ENCODE measurements at regions not wholly inside any gene's neighbourhood (a gene's known extent, or its start where the extent isn't known, plus 50 kb on each side); places are given as distances from the start of the nearest gene placed in this dataset.

DNA sequence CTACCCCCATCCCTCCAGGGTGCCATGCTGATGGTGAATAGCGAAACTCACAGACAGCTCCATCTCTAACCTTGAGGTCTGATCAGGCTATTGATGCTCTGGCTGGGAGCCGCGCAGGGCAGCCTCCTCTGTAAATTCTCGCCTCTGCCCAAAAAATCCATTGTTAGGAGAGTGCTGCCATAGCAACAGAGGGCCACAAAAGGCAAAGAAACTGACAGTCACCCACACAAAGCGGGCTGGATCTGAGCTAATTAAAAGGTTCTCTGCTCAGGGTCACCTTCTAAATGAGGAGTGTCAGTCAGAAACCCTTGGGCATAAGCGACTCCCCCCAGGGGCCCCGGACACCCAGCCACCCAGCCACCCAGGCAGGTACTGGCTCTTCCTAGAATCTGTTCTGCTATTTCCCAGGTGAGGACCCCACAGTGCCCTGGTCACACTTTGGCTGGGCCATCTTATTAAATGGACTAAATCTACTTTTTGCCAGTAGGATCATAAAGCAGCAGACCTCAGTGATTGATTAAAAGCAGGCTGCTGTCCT lies 126.7 kb downstream of the MED10 start:
- Histone ChIP-seq H3K79me2 (ENCODE audit: insufficient read depth, low read length) (no peaks in the 10 kb centered on the region), H2AFZ (ENCODE audit: low read length) (no peak overlapping the region), H3K9me3 (ENCODE audit: low read depth, low read length) (no peaks in the 10 kb centered on the region), H3K27me3 (ENCODE audit: insufficient read depth, low read length) (no peaks in the 10 kb centered on the region), H3K36me3 (ENCODE audit: insufficient read depth, low read length) (no peaks in the 10 kb centered on the region), H3K4me2 (ENCODE audit: insufficient read depth, low read length) (no peak overlapping the region), H3K4me1 (ENCODE audit: insufficient read depth, low read length) (no peaks in the 10 kb centered on the region), H4K20me1 (ENCODE audit: insufficient read depth, low read length) (no peaks in the 10 kb centered on the region), H3K4me3 (ENCODE audit: insufficient read depth, low read length) (no peak overlapping the region), H3K27ac (ENCODE audit: low read depth, low read length) (no peak overlapping the region)
- no peak for DNase-seq (ENCODE audit: insufficient read length, low spot score, missing footprints)
- TF ChIP-seq, protein P1, sequence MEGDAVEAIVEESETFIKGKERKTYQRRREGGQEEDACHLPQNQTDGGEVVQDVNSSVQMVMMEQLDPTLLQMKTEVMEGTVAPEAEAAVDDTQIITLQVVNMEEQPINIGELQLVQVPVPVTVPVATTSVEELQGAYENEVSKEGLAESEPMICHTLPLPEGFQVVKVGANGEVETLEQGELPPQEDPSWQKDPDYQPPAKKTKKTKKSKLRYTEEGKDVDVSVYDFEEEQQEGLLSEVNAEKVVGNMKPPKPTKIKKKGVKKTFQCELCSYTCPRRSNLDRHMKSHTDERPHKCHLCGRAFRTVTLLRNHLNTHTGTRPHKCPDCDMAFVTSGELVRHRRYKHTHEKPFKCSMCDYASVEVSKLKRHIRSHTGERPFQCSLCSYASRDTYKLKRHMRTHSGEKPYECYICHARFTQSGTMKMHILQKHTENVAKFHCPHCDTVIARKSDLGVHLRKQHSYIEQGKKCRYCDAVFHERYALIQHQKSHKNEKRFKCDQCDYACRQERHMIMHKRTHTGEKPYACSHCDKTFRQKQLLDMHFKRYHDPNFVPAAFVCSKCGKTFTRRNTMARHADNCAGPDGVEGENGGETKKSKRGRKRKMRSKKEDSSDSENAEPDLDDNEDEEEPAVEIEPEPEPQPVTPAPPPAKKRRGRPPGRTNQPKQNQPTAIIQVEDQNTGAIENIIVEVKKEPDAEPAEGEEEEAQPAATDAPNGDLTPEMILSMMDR (IDR thresholded peaks at IDR 0.05; ENCODE audit: extremely low read depth, low read depth, low read length), result no peak

GRCh38 chr5:6250121-6250520 lies 128.2 kb downstream of the MED10 start:
- no peaks in the 10 kb centered on the region for H3K79me2 ChIP-seq (ENCODE audit: insufficient read depth, low read length)
- H3K27ac ChIP-seq (ENCODE audit: low read depth, low read length), result no peak overlapping the region
- DNase-seq (ENCODE audit: insufficient read length, low spot score, missing footprints), result no peak

DNA sequence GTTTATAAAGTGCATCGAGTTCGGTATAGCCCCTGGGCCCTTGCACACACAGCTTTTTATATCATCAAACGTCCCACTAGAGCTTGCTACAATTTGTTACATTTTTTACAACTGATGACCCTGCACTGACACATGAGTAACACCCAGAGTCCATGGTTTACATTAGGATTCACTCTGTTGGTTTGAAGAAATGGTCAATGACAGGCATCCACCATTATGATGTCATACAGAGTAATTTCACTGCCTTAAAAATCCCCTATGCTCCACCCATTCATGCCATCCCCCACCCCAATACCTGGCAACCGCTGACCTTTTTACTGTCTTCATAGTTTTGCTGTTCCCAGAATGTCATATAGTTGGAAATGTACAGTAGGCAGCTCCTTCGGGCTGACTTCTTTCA lies 130.2 kb downstream of the MED10 start:
- no peak overlapping the region for H3K4me2 ChIP-seq (ENCODE audit: insufficient read depth, low read length)
- no peaks in the 10 kb centered on the region for H3K36me3 ChIP-seq (ENCODE audit: insufficient read depth, low read length)
- no peaks in the 10 kb centered on the region for H3K79me2 ChIP-seq (ENCODE audit: insufficient read depth, low read length)
- H3K4me1 ChIP-seq (ENCODE audit: insufficient read depth, low read length), result no peaks in the 10 kb centered on the region
- no peaks in the 10 kb centered on the region for H3K27me3 ChIP-seq (ENCODE audit: insufficient read depth, low read length)
- no peak overlapping the region for H3K27ac ChIP-seq (ENCODE audit: low read depth, low read length)
- no peak overlapping the region for H3K4me3 ChIP-seq (ENCODE audit: insufficient read depth, low read length)
- H2AFZ ChIP-seq (ENCODE audit: low read length), result no peak overlapping the region
- H4K20me1 ChIP-seq (ENCODE audit: insufficient read depth, low read length), result no peaks in the 10 kb centered on the region
- TF ChIP-seq, protein P1 (IDR thresholded peaks at IDR 0.05; ENCODE audit: extremely low read depth, low read depth, low read length), result no peak
- H3K9me3 ChIP-seq (ENCODE audit: low read depth, low read length), result no peaks in the 10 kb centered on the region
- no peak for DNase-seq (ENCODE audit: insufficient read length, low spot score, missing footprints)

More at GRCh38 chr5:6250121-6250520, 128.2 kb downstream of the MED10 start:
- Histone ChIP-seq H3K4me3 (ENCODE audit: insufficient read depth, low read length) (no peak overlapping the region), H3K4me2 (ENCODE audit: insufficient read depth, low read length) (no peak overlapping the region), H3K27me3 (ENCODE audit: insufficient read depth, low read length) (no peaks in the 10 kb centered on the region), H3K4me1 (ENCODE audit: insufficient read depth, low read length) (no peaks in the 10 kb centered on the region), H2AFZ (ENCODE audit: low read length) (no peak overlapping the region), H4K20me1 (ENCODE audit: insufficient read depth, low read length) (no peaks in the 10 kb centered on the region), H3K9me3 (ENCODE audit: low read depth, low read length) (no peaks in the 10 kb centered on the region), H3K36me3 (ENCODE audit: insufficient read depth, low read length) (no peaks in the 10 kb centered on the region)
- TF ChIP-seq, protein P1 (IDR thresholded peaks at IDR 0.05; ENCODE audit: extremely low read depth, low read depth, low read length), result no peak

GRCh38 chr5:6246820-6247437 lies 131.4 kb downstream of the MED10 start:
- no peak overlapping the region for H2AFZ ChIP-seq (ENCODE audit: low read length)
- no peaks in the 10 kb centered on the region for H4K20me1 ChIP-seq (ENCODE audit: insufficient read depth, low read length)
- H3K4me1 ChIP-seq (ENCODE audit: insufficient read depth, low read length), result no peaks in the 10 kb centered on the region
- DNase-seq (ENCODE audit: insufficient read length, low spot score, missing footprints), result no peak
- TF ChIP-seq, protein P1 (IDR thresholded peaks at IDR 0.05; ENCODE audit: extremely low read depth, low read depth, low read length), result no peak
- no peaks in the 10 kb centered on the region for H3K79me2 ChIP-seq (ENCODE audit: insufficient read depth, low read length)
- H3K36me3 ChIP-seq (ENCODE audit: insufficient read depth, low read length), result no peaks in the 10 kb centered on the region
- no peak overlapping the region for H3K4me3 ChIP-seq (ENCODE audit: insufficient read depth, low read length)
- H3K4me2 ChIP-seq (ENCODE audit: insufficient read depth, low read length), result no peak overlapping the region
- H3K9me3 ChIP-seq (ENCODE audit: low read depth, low read length), result no peaks in the 10 kb centered on the region
- H3K27ac ChIP-seq (ENCODE audit: low read depth, low read length), result no peak overlapping the region
- H3K27me3 ChIP-seq (ENCODE audit: insufficient read depth, low read length), result no peaks in the 10 kb centered on the region
